IgD-negative memory B cell (primary cell): ENCODE measurements at regions not wholly inside any gene's neighbourhood (a gene's known extent, or its start where the extent isn't known, plus 50 kb on each side); places are given as distances from the start of the nearest gene placed in this dataset.

Source experiments
- H3K27ac Mint-ChIP-seq, 3 donors: one replicate each; pipeline ENCODE4 v1.8.0; 2020 to 2022; ENCODE audit warnings: mild to moderate bottlenecking in 3 of 3, mixed read lengths in 3 of 3, moderate library complexity in 1 of 3
- H3K27me3 Mint-ChIP-seq: one replicate; pipeline ENCODE4 v1.8.0; 2021; ENCODE audit warnings: mixed read lengths
- H3K36me3 Mint-ChIP-seq: one replicate; pipeline ENCODE4 v1.8.0; 2020; ENCODE audit warnings: mild to moderate bottlenecking, mixed read lengths
- H3K4me1 Mint-ChIP-seq, 3 donors: one replicate each; pipeline ENCODE4 v1.8.0; 2020 to 2022; ENCODE audit warnings: mixed read lengths in 3 of 3, mild to moderate bottlenecking in 1 of 3
- H3K4me3 Mint-ChIP-seq, 4 donors: one replicate each; pipeline ENCODE4 v1.8.0; 2020 to 2022; ENCODE audit warnings: mild to moderate bottlenecking in 4 of 4, mixed read lengths in 4 of 4, moderate library complexity in 3 of 4
- H3K9me3 Mint-ChIP-seq, 3 donors: one replicate each; pipeline ENCODE4 v1.8.0; 2020 to 2021; ENCODE audit warnings: mixed read lengths in 3 of 3, mild to moderate bottlenecking in 1 of 3

GRCh38 chr13:21932996-21933395 is 262.1 kb downstream of the FGF9 start:
- Mint-ChIP-seq H3K36me3 (no peaks in the 10 kb centered on the region), H3K9me3 (no peaks in the 10 kb centered on the region), H3K4me1 (no peaks in the 10 kb centered on the region), H3K27ac (no peak overlapping the region), H3K27me3 (no peaks in the 10 kb centered on the region), H3K4me3 (no peak overlapping the region)

DNA sequence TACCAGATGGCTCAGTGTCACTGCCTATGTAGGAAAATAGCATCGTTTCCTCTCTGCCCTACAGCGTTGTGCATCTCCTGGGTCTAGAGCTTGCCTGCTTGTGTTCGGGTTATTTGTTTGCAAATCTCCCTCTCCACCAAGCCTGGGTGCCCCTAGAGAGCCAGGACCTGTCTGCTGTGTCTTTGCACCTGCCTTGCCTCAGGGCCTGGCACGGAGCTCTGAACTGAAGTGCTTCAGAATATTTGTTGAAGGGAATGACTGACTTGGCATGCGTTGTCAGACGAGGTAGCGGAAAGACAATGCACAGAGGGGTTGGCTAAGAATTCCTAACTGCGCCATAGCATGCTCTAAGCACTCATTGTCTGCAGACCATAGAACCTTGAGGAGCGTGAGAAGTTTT is 263.4 kb downstream of the FGF9 start:
- Mint-ChIP-seq H3K9me3 (no peaks in the 10 kb centered on the region), H3K4me1 (no peaks in the 10 kb centered on the region), H3K27ac (no peak overlapping the region), H3K4me3 (no peak overlapping the region), H3K36me3 (no peaks in the 10 kb centered on the region), H3K27me3 (no peaks in the 10 kb centered on the region)

DNA sequence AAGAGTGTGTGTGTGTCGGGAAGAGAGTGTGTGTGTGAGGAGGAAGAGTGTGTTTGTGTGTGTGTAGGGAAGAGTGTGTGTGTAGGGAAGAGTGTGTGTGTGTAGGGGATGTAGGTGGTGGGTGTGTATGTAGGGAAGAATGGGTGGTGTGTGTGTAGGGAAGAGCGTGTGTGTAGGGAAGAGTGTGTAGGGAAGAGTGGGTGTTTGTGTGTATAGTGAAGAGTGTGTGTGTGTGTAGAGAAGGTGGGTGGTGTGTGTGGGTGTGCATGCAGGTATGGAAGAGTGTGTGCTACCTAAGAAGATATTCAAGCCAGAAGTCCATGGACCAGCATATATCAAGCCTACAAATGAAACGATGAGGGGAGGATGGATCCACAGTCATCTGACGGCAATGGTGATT is 265.8 kb downstream of the FGF9 start:
- Mint-ChIP-seq H3K4me3 (no peak overlapping the region), H3K27ac (no peak overlapping the region), H3K27me3 (no peaks in the 10 kb centered on the region), H3K9me3 (peaks cover 0 to 1% (median 0%) of the 10 kb centered on the region in 3 donors), H3K4me1 (no peaks in the 10 kb centered on the region), H3K36me3 (no peaks in the 10 kb centered on the region)

- H3K27me3 Mint-ChIP-seq, result no peaks in the 10 kb centered on the region
- no peak overlapping the region for H3K27ac Mint-ChIP-seq
- H3K36me3 Mint-ChIP-seq, result no peaks in the 10 kb centered on the region
- H3K4me1 Mint-ChIP-seq, result no peaks in the 10 kb centered on the region
- no peak overlapping the region for H3K4me3 Mint-ChIP-seq
- H3K9me3 Mint-ChIP-seq, result peaks cover 1 to 4% (median 3%) of the 10 kb centered on the region in 3 donors
Observed at GRCh38 chr13:21938168-21938567, 267.3 kb downstream of the FGF9 start.

DNA sequence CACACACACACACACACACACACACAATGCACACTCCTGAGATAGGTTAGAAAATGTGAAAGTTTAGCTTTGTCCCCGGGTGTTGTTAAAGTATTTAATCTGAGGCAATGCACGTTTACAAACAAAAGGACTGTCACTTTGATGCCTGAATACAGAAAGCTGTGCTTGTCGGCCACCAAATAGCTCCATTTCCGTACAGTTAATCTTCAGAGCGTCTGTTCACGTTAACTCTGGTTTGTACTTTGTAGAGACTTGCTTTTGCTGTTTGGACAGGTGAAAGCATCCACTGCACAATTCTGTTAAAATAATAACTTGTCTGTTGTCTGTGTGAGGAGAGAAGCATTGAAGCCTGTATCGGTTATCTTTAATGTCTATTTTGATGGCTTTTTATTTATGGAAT is 267.8 kb downstream of the FGF9 start:
- no peaks in the 10 kb centered on the region for H3K36me3 Mint-ChIP-seq
- H3K4me3 Mint-ChIP-seq, result no peak overlapping the region
- H3K9me3 Mint-ChIP-seq, result peaks cover 3 to 4% (median 4%) of the 10 kb centered on the region in 3 donors
- no peaks in the 10 kb centered on the region for H3K27me3 Mint-ChIP-seq
- H3K27ac Mint-ChIP-seq, result no peak overlapping the region
- no peaks in the 10 kb centered on the region for H3K4me1 Mint-ChIP-seq

- H3K9me3 Mint-ChIP-seq, result peaks cover 6 to 25% (median 12%) of the 10 kb centered on the region in 3 donors
- H3K27ac Mint-ChIP-seq, result no peak overlapping the region
- no peaks in the 10 kb centered on the region for H3K4me1 Mint-ChIP-seq
- no peak overlapping the region for H3K4me3 Mint-ChIP-seq
- no peaks in the 10 kb centered on the region for H3K27me3 Mint-ChIP-seq
- no peaks in the 10 kb centered on the region for H3K36me3 Mint-ChIP-seq
Observed at GRCh38 chr13:21942061-21942460, 271.2 kb downstream of the FGF9 start.

DNA sequence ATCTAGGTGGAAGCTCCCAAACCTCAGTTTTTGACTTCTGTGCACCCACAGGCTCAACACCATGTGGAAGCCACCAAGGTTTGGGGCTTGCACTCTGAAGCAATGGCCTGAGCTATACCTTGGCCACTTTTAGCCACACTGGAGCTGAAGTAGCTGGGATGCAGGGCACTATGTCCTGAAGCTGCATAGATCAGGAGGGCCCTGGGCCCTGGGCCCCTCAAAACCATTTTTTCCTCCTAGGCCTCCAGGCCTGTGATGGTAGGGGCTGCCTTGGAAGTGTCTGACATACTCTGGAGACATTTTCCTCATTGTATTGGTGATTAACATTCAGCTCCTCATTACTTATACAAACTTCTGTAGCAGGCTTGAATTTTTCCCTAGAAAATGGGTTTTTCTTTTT is 273.7 kb downstream of the FGF9 start:
- Mint-ChIP-seq H3K36me3 (no peaks in the 10 kb centered on the region), H3K27me3 (peaks cover 4% of the 10 kb centered on the region), H3K27ac (no peak overlapping the region), H3K9me3 (peaks cover 6 to 25% (median 12%) of the 10 kb centered on the region in 3 donors), H3K4me3 (no peak overlapping the region), H3K4me1 (peaks cover 0 to 7% (median 3%) of the 10 kb centered on the region in 3 donors)

- Mint-ChIP-seq H3K27me3 (peaks cover 6% of the 10 kb centered on the region), H3K4me1 (peaks cover 0 to 7% (median 3%) of the 10 kb centered on the region in 3 donors), H3K36me3 (no peaks in the 10 kb centered on the region), H3K9me3 (peaks cover 6 to 25% (median 12%) of the 10 kb centered on the region in 3 donors), H3K27ac (no peak overlapping the region), H3K4me3 (no peak overlapping the region)
Observed at GRCh38 chr13:21945195-21945594, 274.3 kb downstream of the FGF9 start.

DNA sequence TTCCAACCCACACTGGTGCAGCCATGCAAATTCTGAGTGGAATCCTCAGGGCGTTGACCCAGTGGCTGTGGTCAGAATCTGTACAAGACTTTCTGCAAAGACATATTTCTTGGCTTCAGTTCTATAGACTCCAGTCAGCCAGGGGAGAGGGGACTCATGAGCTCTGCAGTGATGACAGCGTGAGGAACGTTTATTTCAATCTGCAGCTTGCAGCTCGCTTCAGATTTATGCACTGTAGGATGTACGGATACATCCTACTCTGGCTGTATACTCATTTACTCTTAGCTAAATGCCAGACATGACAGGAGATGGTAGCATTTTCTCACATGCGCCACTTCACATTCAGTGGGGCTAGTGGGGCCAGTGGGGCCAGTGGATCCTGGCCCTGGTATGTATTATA is 276.1 kb downstream of the FGF9 start:
- peaks cover 5 to 25% (median 12%) of the 10 kb centered on the region in 3 donors for H3K9me3 Mint-ChIP-seq
- H3K4me3 Mint-ChIP-seq, result no peak overlapping the region
- H3K4me1 Mint-ChIP-seq, result peaks cover 0 to 7% (median 3%) of the 10 kb centered on the region in 3 donors
- peaks cover 6% of the 10 kb centered on the region for H3K27me3 Mint-ChIP-seq
- no peak overlapping the region for H3K27ac Mint-ChIP-seq
- no peaks in the 10 kb centered on the region for H3K36me3 Mint-ChIP-seq

GRCh38 chr13:21948769-21949474 is 278.0 kb downstream of the FGF9 start:
- H3K4me1 Mint-ChIP-seq, result peaks cover 0 to 7% (median 3%) of the 10 kb centered on the region in 3 donors
- peaks cover 6% of the 10 kb centered on the region for H3K27me3 Mint-ChIP-seq
- H3K4me3 Mint-ChIP-seq, result peak overlapping the region in 1 of 4 donors; percentile 4
- H3K9me3 Mint-ChIP-seq, result peaks cover 3 to 17% (median 6%) of the 10 kb centered on the region in 3 donors
- peak overlapping the region in 2 of 3 donors; percentile 6 to 33 for H3K27ac Mint-ChIP-seq
- H3K36me3 Mint-ChIP-seq, result no peaks in the 10 kb centered on the region

- Mint-ChIP-seq H3K36me3 (no peaks in the 10 kb centered on the region), H3K4me1 (peaks cover 0 to 7% (median 3%) of the 10 kb centered on the region in 3 donors), H3K4me3 (no peak overlapping the region), H3K27ac (no peak overlapping the region), H3K27me3 (peaks cover 8% of the 10 kb centered on the region), H3K9me3 (peaks cover 4 to 15% (median 5%) of the 10 kb centered on the region in 3 donors)
Observed at GRCh38 chr13:21949818-21950429, 279.1 kb downstream of the FGF9 start.

DNA sequence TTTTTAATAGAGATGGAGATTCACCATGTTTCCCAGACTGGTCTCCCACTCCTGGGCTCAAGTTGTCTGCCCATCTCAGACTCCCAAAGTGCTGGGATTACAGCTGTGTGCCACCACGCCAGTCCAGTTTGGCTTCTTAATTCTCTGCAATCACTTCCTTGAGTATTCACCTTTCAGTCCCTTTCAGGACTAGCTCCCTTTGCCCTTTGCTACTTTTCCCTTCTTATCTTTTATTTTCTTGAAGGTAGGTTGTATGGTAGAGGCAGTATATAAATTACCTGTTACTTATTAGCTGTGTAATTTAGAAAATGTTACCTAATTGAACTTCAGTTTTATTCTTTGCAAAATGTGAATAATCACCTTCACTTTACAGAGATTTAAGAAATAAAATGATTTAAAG is 285.8 kb downstream of the FGF9 start:
- no peak overlapping the region for H3K27ac Mint-ChIP-seq
- no peak overlapping the region for H3K4me3 Mint-ChIP-seq
- peaks cover 3% of the 10 kb centered on the region for H3K27me3 Mint-ChIP-seq
- peaks cover 3 to 16% (median 8%) of the 10 kb centered on the region in 3 donors for H3K9me3 Mint-ChIP-seq
- H3K4me1 Mint-ChIP-seq, result peaks cover 0 to 1% (median 0%) of the 10 kb centered on the region in 3 donors
- H3K36me3 Mint-ChIP-seq, result peaks cover 3% of the 10 kb centered on the region

GRCh38 chr13:21957833-21958232 is 287.0 kb downstream of the FGF9 start:
- Mint-ChIP-seq H3K36me3 (peaks cover 3% of the 10 kb centered on the region), H3K4me3 (no peak overlapping the region), H3K4me1 (peaks cover 0 to 1% (median 0%) of the 10 kb centered on the region in 3 donors), H3K27me3 (peaks cover 3% of the 10 kb centered on the region), H3K9me3 (peaks cover 3 to 22% (median 8%) of the 10 kb centered on the region in 3 donors), H3K27ac (no peak overlapping the region)

DNA sequence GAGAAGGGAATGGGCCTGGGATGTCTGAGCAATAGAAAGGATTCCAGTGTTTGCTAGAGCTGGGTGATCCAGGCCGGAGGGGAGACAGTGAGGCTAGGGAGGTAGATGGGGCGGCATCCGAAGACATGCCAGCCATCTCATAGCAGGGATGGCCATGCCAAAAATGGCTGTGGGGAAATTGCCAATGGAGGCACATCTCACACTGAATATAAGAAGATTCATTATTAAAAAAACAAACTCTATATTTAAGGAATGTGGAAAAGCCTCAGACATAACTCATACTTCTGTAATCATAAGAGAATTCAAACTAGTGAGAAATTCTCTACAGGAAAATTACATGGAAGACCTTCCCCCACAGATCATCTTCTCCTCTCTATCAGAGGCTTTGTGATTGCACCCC is 289.2 kb downstream of the FGF9 start:
- Mint-ChIP-seq H3K27me3 (peaks cover 1% of the 10 kb centered on the region), H3K4me3 (no peak overlapping the region), H3K36me3 (peaks cover 3% of the 10 kb centered on the region), H3K27ac (no peak overlapping the region), H3K4me1 (peaks cover 0 to 3% (median 0%) of the 10 kb centered on the region in 3 donors), H3K9me3 (peaks cover 2 to 22% (median 8%) of the 10 kb centered on the region in 3 donors)

DNA sequence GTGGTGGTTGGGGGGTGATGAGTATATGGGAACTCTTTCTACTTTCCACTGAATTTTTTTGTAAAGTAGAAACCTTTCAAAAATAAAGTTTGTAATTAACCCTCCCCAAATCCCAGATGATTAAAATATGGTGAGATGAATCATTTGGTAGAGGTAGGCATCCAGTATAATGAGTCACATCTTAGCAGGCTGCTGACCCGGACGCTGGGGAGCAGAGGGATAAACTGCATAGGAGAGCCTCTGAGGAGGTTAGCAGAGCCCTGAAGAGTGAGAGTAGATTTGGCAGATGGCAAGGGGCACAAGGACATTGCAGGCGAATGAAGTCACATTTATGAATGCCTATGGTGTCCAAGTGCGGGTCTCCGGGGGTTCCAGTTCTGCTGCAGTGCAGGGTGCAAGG is 293.8 kb downstream of the FGF9 start:
- Mint-ChIP-seq H3K9me3 (peaks cover 0 to 9% (median 4%) of the 10 kb centered on the region in 3 donors), H3K36me3 (peaks cover 3% of the 10 kb centered on the region), H3K4me1 (peaks cover 0 to 3% (median 0%) of the 10 kb centered on the region in 3 donors), H3K27ac (no peak overlapping the region), H3K4me3 (no peak overlapping the region), H3K27me3 (no peaks in the 10 kb centered on the region)

GRCh38 chr13:21965095-21965494 is 294.2 kb downstream of the FGF9 start:
- Mint-ChIP-seq H3K27ac (no peak overlapping the region), H3K27me3 (no peaks in the 10 kb centered on the region), H3K4me3 (no peak overlapping the region), H3K4me1 (peaks cover 0 to 1% (median 0%) of the 10 kb centered on the region in 3 donors), H3K36me3 (peaks cover 3% of the 10 kb centered on the region), H3K9me3 (peaks cover 0 to 9% (median 4%) of the 10 kb centered on the region in 3 donors)
